ENCODE measurements at regions not wholly inside any gene's neighbourhood (a gene's known extent, or its start where the extent isn't known, plus 50 kb on each side); places are given as distances from the start of the nearest gene placed in this dataset.
"Not testable (repeated sequence)": the region's sequence is repeated elsewhere in the genome, so short reads cannot be mapped to it uniquely, and the experiment has no call there.

DNA sequence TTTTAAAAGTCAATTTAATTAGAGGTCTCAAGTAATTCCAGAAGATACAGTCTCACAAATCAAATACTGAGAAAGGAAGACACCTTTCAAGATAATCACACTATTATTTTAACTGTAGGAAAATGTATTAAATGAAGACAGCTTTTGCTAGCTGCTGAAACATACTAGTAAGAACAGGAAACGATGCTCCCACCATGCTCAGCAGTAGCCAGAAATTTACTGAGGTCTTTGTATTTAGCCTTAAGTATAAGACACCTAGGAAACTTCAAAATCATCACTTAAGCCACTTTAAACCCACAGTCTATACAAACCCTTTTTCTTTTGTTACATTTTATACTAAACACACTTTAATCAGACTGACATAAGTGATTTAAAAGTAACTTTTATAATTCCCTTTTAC lies 72.7 kb upstream of the NPIPB12 start:
- intact Hi-C loops (cut with micrococcal nuclease) = not testable (repeated sequence)

DNA sequence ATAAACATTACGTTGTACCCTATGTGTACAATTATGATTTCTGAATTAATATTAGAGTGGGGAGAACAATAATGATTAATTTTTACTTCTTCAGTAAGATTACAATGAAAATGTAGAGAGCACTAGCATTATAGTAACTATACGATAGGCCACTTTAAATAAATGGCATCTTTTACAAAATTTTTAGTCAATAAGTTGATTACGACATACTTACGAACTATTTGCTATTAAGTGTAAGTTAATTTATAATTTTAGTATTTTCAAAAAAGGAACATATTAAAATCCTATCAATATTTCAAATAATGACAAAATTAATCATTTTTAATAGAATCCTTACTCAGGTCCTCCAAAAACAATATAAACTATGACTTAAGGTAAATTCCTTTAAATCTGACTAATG lies 75.6 kb upstream of the NPIPB12 start:
- intact Hi-C loops (cut with micrococcal nuclease) = not testable (repeated sequence)

DNA sequence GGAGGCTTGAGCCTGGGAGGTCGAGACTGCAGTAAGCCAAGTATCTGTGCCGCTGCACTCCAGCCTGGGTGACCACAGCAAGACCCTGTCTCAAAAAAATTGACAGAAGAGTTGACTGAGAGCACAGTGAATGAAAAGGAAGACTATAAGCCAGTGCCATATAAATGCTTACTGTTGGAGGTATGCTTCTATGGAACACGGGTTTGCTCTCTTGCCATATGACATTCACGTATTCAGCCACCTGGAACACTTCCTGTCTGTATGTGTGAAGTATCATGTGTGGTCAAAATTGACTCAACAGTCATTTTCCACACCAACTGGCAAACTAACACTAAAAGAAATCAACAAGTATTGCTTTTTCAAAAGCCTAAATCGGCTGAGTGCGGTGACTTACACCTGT lies 71.1 kb upstream of the SPN start:
- intact Hi-C loops (cut with micrococcal nuclease) = loop anchor here (10.0 kb wide), 1 partner anchor 403 kb away; the partner anchor contains the start of genes HIRIP3 and INO80E

DNA sequence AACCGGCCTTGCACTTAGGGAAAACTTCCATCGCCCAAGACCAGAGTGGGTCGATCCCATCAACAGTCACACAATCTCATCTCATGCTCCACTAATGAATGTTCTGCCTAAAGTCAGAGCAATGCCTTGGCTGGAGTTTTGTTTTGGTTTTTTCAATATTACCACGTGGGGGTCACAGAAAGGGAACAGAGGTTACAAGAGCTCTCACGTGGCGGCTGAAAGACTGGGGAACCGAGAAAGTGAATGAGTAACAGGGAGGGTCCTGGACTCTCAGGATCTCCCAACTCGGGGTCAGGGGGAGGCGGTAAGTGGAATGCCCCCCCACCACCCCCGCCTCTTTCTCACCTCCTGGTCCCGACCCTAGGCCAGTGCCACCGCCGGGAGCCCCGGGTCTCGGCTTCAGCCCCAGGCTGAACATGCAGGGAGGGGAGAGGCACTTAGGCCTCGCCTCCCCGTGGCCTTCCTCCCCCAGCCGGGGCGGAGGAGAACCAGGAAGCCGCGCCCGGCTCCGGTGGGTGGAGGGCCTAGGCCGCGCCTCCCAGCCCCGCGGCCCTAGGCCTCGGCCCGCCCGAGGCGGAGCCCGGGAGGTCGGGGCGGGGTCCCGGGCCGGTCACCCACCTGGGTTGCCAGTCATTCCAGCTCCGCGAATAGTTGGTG lies 68.7 kb upstream of the SPN start:
- intact Hi-C loops (cut with micrococcal nuclease) = loop anchor here (2.0 to 10.0 kb wide), 2 partner anchors 222 to 400 kb away; partner anchors contain the start of genes HIRIP3, INO80E and PAGR1

DNA sequence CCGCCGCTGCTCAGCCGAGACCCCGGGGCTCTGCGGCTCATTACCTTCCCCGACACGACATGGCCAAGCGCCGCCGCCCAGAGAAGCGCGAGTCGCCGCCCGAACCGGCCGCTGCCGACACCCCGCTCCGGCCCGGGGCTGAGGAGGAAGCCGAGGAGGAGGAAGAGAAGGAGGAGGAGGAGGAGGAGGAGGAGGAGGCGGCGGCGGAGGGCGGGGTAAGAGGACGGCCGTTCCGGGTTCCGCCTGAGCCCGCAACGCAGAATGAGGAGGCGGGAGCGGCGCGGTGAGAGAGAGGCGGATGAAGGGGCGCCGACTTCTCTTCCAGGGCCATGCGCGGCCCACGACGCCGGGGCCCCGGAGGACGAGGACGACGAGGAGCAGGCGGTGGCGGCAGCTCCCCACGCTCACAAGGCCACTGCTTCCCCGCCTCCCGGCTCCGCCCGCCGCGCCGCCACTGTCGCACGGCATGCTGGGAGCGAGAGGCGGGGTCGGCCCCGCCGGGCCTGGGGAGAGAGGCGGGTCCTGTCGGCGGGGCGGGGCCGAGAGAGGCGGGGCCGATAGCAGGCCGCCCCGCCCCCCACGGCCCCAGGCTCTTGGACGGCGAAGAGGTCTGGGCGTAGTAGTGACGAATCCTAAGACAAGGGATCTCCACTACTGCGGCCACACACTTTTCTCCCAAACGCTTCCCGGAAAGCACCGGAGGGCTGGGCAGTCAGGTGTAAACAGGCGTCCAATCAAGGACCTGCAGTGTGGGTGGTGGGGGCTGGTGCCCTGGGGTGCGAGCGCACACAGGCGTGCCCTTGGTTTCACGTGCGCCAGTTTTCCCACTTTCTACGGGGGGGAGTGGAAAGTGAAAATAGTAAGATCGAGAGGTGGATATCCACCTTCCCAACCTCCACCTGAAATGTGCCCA lies 67.9 kb upstream of the SPN start:
- intact Hi-C loops (cut with micrococcal nuclease) = loop anchor here (1.0 to 10.0 kb wide), 5 partner anchors 18 to 400 kb away; partner anchors contain the start of genes CDIPT, HIRIP3, INO80E and PAGR1

GRCh38 chr16:29597030-29597429 lies 66.0 kb upstream of the SPN start:
- intact Hi-C loops (cut with micrococcal nuclease) = loop anchor here (10.0 kb wide), 1 partner anchor 398 kb away; the partner anchor contains the start of genes HIRIP3 and INO80E

DNA sequence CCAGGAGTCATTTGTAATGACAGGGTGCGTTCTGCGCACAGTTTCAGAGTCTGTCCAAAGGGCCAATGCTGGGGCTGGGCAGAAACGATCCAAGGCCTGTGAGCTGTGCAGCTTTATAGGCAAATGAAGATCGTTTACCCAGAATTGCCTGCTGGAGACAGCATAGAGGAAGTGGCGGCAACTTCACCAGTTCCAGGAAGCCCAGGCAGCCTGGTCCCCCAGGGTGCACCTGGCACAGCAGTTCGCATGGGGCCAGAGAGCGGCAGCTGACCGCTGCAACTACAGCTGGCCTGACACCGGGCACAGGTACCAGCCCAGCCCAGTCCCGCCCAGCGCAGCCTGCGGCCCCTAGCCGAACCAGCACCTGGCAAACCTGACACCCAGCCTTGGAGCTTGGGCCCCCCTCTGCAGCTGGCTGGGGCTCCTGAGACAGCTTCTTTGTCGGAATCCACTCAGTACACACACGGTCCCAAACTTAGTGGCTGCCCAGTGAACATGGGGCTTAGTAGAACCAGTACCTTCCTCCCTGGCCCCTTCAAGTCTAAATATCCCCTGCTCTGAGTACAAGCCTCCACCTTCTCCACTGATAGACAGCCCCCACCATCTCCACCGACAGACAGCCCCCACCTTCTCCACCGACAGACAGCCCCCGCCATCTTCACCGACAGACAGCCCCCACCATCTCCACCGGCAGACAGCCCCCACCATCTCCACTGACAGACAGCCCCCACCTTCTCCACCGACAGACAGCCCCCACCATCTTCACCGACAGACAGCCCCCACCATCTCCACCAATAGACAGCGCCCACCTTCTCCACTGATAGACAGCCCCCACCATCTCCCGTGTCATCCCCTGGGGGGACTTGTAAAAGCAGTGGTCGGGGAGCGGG lies 62.7 kb upstream of the SPN start:
- intact Hi-C loops (cut with micrococcal nuclease) = not testable (repeated sequence)

DNA sequence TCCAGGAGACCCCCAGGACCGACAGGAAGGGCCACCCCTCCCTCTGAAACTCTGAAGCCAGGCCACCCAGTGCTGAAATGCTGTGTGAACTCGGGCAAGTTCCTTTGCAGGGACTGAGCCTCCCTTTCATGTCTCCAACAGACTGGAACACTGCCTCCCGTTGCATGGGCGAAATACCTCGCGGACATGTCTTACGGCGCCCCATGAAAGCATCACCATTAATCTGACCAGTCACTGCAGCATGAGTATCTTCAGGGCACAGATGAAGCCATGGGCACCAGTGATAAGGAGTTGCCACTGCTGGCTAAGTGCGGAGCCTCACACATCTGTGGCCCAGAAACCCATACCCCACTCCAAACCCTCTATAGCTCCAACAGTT lies 60.8 kb upstream of the SPN start:
- intact Hi-C loops (cut with micrococcal nuclease) = not testable (repeated sequence)

DNA sequence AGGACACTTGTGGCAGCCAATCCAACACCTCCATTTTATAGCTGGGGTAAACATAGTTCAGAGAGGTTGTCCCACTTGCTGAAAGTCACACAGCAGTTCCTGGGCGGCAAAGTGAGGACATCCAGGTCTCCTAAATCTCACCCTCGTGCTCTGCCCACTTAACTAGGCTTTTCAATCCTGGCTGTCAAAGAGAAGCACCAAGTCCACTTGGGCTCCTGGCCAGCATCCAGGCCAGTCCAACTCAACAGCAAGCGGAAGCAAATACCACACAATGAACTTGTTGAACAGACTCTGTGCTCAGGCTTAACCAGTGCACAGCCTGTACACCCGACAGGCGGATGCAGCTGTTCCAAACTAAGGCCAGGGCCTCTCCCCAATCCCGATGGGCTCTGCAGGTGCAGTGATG lies 60.4 kb upstream of the SPN start:
- intact Hi-C loops (cut with micrococcal nuclease) = not testable (repeated sequence)

- intact Hi-C loops (cut with micrococcal nuclease) = not testable (repeated sequence)
These were observed 58.2 kb upstream of the SPN start for GRCh38 chr16:29604631-29605549.

- intact Hi-C loops (cut with micrococcal nuclease) = not testable (repeated sequence)
These were observed 57.3 kb upstream of the SPN start for GRCh38 chr16:29605593-29606205.

- intact Hi-C loops (cut with micrococcal nuclease) = not testable (repeated sequence)
These were observed 56.2 kb upstream of the SPN start for GRCh38 chr16:29606669-29607427.

GRCh38 chr16:29607428-29607823 lies 55.6 kb upstream of the SPN start:
- intact Hi-C loops (cut with micrococcal nuclease) = not testable (repeated sequence)

DNA sequence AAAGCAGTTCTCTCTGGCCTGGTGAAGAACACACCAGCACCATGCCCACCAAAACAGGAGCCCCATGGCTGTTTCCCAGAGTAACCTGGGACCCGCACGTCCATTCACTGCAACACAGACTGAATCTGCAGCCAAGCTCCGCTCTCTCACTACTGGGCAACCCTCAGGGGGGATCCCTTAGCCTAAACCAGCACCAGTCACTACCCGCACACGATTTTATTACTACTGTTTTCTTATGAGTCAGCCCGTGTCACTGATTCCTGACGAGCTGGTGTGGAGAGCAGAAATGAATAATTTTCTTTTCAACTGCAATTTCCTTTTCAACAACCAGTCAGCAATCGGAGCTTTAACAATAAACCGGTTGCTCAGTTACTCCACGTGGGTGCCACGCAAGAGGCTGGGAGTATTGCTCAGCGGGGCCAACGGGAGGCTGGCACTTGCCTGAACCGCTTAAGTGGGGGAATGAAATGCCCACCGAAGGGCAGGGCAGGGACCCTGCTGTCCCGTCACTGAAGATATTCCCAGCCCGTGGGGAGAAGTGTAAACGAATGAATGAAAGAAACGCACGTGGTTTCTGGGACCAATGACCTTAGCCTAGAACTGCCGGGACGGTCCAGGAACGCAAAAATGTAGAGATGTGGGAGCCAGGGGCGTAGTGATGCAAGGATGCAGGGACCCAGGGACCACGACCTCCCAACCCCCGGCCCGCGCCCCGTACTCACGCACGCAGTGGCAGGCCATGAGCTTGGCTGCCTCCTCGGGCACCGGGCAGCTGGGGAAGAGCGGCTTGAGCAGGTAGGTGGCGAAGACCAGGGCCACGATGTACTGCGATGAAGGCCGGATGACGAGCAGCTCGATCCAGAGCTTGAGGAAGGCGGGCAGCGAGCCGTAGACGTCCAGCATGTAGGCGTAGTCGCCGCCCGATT lies 50.4 kb upstream of the SPN start:
- intact Hi-C loops (cut with micrococcal nuclease) = loop anchor here (1.0 to 2.0 kb wide), 3 partner anchors 17 to 208 kb away; partner anchors contain the start of gene MVP

All from T-helper 1 cell treated with Interleukin-12 subunit alpha and Interleukin-12 subunit beta and Interleukin-4 antibody, amounts not matched to agents 30 ng/mL and 1 ng/mL, for 36 hours (primary cell).